Glutamatergic neuron (in vitro differentiated cells): ENCODE measurements at regions not wholly inside any gene's neighbourhood (a gene's known extent, or its start where the extent isn't known, plus 50 kb on each side); places are given as distances from the start of the nearest gene placed in this dataset. TPM values are rescaled to one million over a fixed set of nuclear protein-coding genes. Genes with fewer than 3 reads are reported as not detected.

Experiments
- DNase-seq: peaks from one replicate; pipeline ENCODE4 v3.0.0; 2022
- H3K27ac Mint-ChIP-seq: one replicate; pipeline ENCODE4 v1.8.0; 2020; ENCODE audit warnings: mild to moderate bottlenecking, mixed read lengths, inconsistent platforms; ENCODE audit not compliant: unreplicated experiment
- H3K27me3 Mint-ChIP-seq: one replicate; pipeline ENCODE4 v1.8.0; 2020; ENCODE audit warnings: mild to moderate bottlenecking, moderate library complexity, mixed read lengths, inconsistent platforms; ENCODE audit not compliant: unreplicated experiment
- H3K36me3 Mint-ChIP-seq: one replicate; pipeline ENCODE4 v1.8.0; 2020; ENCODE audit warnings: mild to moderate bottlenecking, mixed read lengths, inconsistent platforms; ENCODE audit not compliant: unreplicated experiment
- H3K4me1 Mint-ChIP-seq: one replicate; pipeline ENCODE4 v1.8.0; 2020; ENCODE audit warnings: mild to moderate bottlenecking, low read depth, mixed read lengths, inconsistent platforms; ENCODE audit not compliant: unreplicated experiment
- H3K4me3 Mint-ChIP-seq: one replicate; pipeline ENCODE4 v1.8.0; 2020; ENCODE audit warnings: mild to moderate bottlenecking, mixed read lengths, inconsistent platforms; ENCODE audit not compliant: unreplicated experiment
- H3K9me3 Mint-ChIP-seq: one replicate; pipeline ENCODE4 v1.8.0; 2020; ENCODE audit warnings: mild to moderate bottlenecking, moderate library complexity, mixed read lengths, inconsistent platforms; ENCODE audit not compliant: unreplicated experiment
- microRNA-seq: library from miRNA; unstranded; fragments of <30 nt; microRNA quantifications from one replicate; pipeline ENCODE4, GENCODE V29; 2020; ENCODE audit not compliant: unreplicated experiment
- TF ChIP-seq, protein P1 (sequence below): fragments of 200-600 bp; sonication (generic); IDR thresholded peaks from one replicate; pipeline ENCODE4 v1.5.0; 2021; ENCODE audit not compliant: partially characterized antibody, unreplicated experiment

DNA sequence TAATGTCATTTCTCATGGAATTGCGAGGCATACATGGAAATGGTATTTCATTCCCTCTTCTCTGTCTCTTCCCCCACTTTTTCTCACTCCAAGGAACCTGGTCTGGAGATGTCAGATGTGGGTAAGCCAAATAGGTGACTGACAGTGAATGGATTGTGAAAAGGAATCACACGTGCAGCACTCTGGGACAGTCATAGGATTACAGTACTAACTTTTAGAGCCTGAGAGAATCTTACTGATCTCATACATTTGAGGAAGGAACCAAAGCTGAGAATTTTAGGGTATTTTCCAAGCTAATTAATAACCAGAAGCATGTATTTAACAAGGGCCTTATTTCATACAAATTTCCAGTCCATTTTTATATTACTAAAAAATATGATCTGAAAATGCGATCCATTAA lies 58.1 kb upstream of the ERBB4 start:
- Mint-ChIP-seq H3K4me3 (no peak overlapping the region), H3K9me3 (no peaks in the 10 kb centered on the region), H3K27me3 (no peaks in the 10 kb centered on the region), H3K27ac (no peak overlapping the region), H3K36me3 (no peaks in the 10 kb centered on the region), H3K4me1 (peaks cover 3% of the 10 kb centered on the region)
- no peak for DNase-seq
- TF ChIP-seq, protein P1, sequence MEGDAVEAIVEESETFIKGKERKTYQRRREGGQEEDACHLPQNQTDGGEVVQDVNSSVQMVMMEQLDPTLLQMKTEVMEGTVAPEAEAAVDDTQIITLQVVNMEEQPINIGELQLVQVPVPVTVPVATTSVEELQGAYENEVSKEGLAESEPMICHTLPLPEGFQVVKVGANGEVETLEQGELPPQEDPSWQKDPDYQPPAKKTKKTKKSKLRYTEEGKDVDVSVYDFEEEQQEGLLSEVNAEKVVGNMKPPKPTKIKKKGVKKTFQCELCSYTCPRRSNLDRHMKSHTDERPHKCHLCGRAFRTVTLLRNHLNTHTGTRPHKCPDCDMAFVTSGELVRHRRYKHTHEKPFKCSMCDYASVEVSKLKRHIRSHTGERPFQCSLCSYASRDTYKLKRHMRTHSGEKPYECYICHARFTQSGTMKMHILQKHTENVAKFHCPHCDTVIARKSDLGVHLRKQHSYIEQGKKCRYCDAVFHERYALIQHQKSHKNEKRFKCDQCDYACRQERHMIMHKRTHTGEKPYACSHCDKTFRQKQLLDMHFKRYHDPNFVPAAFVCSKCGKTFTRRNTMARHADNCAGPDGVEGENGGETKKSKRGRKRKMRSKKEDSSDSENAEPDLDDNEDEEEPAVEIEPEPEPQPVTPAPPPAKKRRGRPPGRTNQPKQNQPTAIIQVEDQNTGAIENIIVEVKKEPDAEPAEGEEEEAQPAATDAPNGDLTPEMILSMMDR, result no peak

DNA sequence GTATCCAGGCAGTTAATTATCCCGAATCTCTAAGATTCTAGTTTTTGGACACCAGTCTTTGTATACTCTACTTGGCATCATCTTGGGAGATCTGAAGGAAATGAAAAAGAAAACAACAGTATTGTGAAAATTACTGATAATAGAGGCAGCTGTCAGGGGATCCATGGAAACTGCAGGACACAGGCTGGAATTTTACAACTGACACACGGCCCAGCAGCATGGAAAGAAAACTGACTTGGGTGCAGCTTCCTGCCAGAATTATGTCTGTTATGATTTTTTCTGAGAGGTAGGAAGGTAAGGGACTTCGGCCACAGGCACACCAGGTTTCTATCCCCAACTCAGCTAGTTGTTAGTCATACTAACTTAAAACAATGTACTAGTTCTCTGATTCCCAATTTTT lies 57.7 kb upstream of the ERBB4 start:
- no peaks in the 10 kb centered on the region for H3K36me3 Mint-ChIP-seq
- no peak overlapping the region for H3K4me3 Mint-ChIP-seq
- no peaks in the 10 kb centered on the region for H3K9me3 Mint-ChIP-seq
- H3K27ac Mint-ChIP-seq, result no peak overlapping the region
- no peak for DNase-seq
- H3K4me1 Mint-ChIP-seq, result peaks cover 3% of the 10 kb centered on the region
- H3K27me3 Mint-ChIP-seq, result no peaks in the 10 kb centered on the region
- TF ChIP-seq, protein P1, result no peak

DNA sequence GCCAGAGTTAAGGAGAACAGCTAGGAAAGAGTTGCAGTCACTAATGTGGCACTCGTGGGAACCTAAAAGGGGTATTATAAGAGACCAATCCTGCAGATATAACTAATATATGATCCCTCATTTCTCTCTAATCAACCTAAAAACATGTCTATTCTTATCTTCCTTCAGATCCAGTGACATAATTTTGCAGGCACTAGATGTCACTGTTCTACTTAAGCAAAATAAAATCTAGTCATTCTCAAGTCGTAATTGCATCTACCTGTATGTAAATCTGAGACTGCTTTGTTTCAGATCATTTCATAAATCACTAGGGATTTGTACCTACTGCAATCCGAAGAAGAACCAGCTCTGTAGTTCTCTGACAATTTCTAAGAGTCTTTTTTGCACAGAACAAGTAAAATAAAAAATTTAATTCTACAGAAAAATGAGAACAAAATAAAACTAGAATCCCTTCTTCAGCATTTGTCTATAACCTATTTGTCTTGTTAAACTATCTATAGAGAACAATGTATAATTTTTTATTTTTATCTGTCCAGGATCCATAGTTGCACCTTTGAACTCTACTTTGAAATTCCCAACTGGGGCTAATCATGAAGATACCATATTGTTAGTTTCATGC lies 56.5 kb upstream of the ERBB4 start:
- H3K27ac Mint-ChIP-seq, result no peak overlapping the region
- no peak overlapping the region for H3K4me3 Mint-ChIP-seq
- no peaks in the 10 kb centered on the region for H3K9me3 Mint-ChIP-seq
- peaks cover 3% of the 10 kb centered on the region for H3K4me1 Mint-ChIP-seq
- no peak for DNase-seq
- no peaks in the 10 kb centered on the region for H3K27me3 Mint-ChIP-seq
- TF ChIP-seq, protein P1, result no peak
- no peaks in the 10 kb centered on the region for H3K36me3 Mint-ChIP-seq

DNA sequence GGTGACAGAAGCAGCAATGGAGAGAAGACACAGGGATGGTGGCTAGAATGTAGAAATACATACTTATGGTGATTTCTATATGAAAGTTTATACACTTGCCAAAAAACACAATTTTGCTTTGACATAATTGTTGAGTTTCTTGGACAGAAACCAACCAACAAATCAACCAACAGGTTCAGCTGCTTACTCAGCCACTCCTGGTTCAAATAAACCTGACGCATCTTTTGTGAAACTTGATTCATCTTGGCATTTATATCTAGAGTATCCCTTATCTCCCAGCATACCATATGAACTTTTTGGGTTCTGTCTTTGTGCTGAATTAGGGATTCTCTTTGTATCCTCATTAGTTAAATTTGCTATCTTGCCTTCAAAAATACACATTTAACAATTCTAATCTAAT lies 54.1 kb upstream of the ERBB4 start:
- no peak overlapping the region for H3K27ac Mint-ChIP-seq
- TF ChIP-seq, protein P1, result no peak
- H3K9me3 Mint-ChIP-seq, result no peaks in the 10 kb centered on the region
- H3K4me3 Mint-ChIP-seq, result no peak overlapping the region
- H3K4me1 Mint-ChIP-seq, result no peaks in the 10 kb centered on the region
- H3K27me3 Mint-ChIP-seq, result no peaks in the 10 kb centered on the region
- no peak for DNase-seq
- no peaks in the 10 kb centered on the region for H3K36me3 Mint-ChIP-seq

Small RNAs in the stretch of these regions (microRNA-seq; reads per million reads assigned to microRNA genes)
- not detected for gene MIR4776-1
- gene MIR4776-2, result not detected
